NOMO-1 (cell line): ENCODE measurements at regions not wholly inside any gene's neighbourhood (a gene's known extent, or its start where the extent isn't known, plus 50 kb on each side); places are given as distances from the start of the nearest gene placed in this dataset.

Experiments used
- DNase-seq, 2 experiments: peaks; one replicate each; lab custom pipeline; 2025; ENCODE audit not compliant: unreplicated experiment in 2 of 2; lab: John Stamatoyannopoulos, UW

DNA sequence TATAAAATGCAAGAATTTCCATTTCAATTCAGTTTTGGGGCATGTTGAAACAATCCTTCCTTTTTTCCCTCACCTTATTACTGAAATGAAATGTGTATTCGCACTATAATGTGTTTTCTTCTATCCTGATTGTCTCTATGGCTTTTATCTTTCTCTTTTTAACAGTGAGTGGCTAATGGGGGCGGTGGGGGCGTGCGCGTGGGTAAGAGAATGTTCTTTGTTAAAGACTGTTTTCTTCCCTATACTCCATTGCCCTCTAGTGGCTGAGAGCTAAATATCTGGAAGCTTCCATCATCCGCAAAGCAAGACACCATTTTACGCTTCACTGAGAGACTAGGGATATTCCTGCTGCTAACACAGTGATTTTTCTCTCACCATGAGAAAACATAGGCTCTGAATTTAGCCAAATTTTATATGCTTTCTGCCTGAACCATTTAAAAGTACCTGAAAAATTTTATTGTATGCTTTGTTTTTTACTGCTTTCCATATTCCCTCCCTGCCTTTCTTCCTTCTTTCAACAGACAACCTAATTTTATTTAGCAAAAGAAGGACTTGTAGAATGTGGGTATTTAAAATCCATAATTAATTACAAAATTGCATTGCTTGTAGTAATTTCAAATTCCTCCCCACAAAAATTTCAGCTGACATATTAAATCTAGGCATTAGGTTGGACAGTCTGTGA lies 194.0 kb downstream of the GASK1B start:
- peak; percentile 12 to 65 for DNase-seq

DNA sequence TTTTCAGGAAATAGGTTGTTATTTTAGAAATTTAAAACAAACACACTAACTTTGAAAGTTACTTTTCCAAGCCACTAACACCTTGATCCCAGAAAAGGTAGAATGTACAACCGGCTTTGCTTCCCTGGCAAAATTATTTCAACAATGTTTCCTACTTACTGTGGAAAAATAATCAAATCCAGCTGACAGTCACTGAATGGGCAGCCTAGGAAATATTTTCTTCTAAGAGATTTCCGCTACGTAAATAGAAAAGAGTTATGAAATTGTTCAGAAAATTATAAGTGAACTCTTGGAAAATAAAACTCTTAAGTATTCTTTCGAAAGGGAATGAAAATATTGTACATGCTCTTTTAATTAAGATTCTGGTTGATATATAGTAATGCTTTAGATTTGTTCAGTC lies 195.7 kb downstream of the GASK1B start:
- no peak for DNase-seq

DNA sequence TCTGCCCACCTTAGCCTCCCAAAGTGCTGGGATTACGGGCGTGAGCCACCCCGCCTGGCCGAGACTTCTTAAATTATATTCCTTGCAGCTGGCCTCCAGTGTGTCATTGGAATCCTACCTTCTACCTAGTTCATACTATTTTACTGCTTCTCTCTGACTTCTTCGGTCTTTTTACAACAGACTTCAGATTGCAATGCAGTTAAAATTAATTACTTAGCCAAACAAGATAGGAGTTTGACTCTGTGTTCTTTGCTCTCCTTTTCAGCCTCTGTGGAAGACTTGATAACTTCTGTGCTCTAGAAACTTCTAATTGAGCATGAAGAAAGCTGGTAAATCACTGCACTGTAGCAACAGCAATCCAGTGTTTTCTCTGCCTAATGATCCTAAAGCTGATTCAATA lies 199.5 kb downstream of the GASK1B start:
- no peak for DNase-seq

DNA sequence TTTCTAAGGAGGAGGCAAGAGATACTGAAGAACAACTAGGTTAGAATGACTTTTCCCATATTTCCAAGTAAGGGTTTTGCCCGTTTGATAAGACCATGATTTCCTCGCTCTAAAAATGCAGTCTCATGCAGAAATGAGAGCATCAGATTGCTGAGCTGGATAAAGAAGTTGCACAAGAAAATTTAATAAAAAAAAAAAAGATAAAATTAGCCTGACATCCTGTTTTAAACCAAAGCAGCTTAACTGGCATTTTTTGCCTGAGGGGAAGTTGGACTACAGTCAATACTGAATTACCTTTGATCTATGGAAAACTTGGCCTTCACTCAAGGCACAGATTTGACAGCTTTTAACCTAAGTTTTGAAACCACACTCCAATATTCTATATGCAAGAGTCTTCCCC lies 208.4 kb downstream of the GASK1B start:
- DNase-seq = no peak

DNA sequence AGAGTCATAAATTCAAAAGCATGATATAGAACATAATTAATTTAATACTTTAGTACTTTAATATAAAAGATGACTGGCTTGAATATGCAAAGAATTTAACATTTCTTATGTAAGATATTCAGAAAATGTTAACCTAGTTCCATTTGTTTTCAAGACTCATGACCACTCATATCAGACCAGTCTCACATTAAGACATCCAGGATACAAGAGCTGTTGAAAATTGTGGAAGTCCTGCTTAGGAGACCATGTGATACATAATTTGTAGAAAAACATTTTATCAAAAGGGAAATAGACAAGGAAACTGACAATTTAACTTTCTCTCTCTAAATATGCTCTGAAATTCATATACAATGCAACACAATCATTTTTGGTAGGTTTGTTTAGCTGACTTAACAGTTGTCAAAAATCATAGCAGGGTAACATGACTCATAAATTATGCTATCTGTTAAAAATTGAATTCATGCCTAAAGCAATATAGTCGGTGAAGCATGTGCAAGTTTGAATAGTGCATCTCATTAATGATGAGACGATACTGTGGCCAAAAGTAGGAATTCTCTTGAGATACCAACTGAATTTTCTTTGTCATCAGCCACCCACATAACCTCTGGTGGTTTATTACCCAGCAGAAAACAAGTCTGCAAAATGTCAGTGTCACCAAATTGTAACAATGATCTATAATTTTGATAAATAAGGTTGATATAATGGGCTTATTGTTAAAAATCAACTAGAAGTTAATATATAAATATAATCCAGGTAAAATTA lies 211.4 kb downstream of the GASK1B start:
- no peak for DNase-seq

DNA sequence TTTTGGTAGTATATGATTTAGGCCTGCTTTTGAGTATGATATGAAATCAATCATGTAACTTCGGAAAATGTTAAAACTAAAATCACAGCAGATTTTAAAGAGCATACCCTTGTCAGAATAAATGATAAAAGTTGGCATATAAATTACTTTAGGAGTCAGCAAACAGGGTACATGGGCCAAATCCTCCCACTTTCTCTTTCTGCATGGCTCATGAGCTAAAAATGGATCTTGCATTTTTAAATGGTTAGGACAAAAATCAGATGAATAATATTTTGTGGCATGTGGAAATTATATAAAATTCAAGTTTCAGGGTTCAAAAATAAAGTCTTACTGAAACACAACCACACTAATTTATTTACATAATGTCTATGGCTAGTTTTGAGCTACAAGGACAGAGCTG lies 214.9 kb downstream of the GASK1B start:
- no peak for DNase-seq

DNA sequence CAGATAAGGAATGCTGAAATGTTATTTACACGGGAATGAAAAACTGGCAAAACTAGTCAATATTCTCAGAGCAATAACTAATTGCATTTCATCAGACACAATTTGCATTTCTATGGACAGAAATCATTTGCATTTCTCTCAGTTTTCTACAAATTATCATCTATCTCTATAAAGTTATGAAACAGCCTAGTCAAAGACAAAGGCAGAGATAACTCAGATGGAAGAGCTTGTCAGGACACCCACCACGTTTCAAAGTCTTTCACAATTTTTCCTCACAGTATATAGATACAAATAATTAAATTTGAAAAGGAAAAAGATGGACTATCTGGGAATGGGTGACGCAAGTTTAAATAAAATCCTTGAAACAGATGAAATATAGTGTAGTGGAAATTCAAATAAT lies 230.8 kb downstream of the GASK1B start:
- no peak for DNase-seq

DNA sequence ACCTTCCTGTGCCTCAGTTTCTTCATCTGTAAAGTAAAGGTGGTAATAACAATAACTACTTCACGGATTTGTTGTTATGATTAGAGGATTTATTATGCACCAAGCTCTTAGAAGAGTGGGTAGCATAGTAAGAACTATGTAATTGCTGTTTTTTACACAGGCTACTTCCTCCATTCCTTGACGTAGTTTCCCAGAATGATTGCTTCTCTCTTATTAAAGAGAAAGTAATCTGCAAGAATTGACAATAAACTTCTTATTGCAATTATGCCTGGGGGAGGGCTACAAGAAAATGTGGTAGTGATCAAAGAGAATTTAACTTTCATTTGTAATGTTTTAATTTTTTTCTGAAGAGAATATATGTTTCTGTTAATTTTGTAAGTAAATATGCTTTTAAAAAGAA lies 238.7 kb downstream of the GASK1B start:
- no peak for DNase-seq

DNA sequence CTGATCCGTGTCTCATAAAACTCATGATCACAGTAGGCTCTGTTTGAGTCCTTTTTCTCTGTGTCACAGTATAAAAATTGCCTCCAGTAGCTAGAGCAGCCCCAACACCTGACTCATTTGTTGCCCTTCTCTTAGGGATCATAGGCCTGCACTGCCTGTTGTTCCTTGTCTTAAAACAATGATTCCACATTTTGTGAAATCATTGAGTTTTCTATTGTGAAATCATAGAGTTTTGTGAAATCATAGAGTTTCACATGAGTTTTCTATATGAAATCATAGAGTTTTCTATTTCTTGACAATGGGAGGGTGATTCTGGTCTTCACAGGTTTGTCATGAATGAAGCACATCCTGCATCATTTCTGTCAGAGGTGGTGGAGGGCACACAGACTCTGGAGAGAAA lies 239.9 kb downstream of the GASK1B start:
- no peak for DNase-seq

DNA sequence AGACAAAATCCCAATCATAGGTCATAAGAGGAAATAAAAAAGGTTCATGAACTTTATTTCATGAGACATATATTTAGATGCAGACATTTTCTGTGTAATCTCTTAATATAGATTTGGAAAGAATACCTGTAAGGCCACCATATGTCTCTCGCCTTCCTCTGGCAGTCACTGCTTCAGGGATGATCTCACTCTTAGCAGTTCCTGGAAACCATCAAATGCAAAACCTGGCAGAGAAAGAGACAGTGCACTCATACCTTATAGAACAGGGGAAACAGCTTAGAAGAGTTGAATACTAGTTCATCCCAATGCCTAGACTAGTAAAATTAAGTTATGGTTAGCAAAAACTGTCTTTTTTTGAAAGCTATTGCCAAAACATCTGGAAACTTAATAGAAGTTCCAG lies 243.3 kb downstream of the GASK1B start:
- DNase-seq = no peak

DNA sequence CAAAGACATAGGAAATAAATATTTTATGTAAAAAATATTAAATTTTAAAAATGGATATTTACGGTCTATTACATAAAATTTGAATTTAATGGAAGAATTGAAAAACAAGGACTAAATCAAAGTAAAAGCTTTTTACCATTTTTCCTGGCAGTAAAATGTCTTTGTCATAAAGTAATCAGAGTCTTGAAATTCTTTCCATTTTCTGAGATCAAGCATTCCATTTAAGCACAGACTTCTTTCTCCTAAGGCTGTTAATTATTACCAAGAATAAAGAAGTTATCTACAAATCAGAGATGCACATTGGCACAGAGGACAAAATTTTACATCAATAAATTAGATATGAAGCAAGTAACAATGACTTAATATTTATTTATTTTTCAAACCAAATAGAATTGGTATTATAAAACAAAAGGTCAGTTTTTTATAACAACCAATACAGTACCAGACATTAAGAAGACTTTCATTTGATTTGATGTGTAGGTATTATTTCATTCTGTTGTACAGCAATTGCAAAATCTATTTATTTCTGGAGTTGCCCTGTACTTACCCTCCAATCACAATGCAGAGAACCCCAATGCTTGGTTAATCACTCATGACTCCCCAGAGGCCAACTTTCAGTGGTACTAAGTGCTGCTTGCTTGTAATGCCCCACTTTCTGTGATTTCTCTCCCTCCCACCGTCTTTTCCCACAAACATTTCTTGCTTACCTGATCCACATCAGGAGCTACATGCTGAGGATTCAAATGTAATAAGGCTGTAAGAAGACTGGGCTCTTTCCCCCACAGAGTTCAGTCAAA lies 254.6 kb downstream of the GASK1B start:
- no peak for DNase-seq

DNA sequence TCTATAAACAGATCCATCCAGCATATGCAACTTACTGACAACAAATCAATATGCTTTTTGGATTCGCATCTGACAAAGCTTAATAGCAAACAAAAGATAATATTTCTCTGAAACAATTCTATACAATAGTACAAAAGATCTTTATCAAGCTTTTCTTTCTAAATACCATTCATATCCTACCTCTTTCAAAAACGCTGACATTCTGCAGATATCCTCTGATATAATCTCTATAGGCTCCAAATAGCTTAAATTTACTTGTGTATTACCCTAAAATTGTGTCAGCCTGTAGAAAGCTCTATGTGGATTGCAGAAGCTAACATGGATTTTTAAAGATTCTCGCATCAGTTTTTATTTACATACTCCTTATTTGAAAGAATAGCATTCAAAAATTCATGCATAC lies 260.6 kb downstream of the GASK1B start:
- no peak for DNase-seq

DNA sequence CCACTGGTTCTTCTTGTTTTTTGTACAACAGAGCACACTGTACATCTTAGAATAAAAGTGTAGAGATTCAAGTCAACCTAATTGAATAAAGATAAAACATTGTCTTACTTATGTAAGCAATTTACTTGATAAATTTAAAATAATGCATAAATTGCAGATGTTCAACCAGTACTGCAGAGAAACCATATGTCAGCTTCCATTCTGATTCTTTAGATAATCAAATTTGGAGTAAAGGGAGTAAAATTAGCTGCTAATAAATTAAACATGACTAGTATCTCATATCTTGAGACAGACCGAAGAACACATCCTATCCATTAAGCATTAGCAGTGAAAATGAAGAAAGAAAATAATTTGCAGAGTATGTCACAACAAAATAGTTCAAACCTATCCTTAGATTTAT lies 261.2 kb downstream of the GASK1B start:
- DNase-seq = no peak

DNA sequence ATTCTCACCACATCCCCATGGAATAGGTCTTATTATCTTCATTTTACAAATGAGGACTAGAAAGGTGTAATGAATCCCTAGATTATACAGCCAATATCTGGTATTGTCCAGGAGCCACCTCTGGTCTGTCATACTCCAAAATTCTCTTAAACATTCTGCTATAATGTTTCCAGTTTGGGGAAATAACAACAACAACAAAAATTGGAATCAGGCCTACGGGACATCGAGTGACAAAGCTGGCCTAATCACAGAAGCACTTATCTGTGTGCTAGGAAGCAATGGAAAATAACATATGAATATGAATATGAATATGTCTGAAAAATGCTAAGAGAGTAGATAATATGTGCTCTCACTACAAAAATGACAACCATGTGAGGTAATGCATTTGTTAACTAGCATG lies 264.1 kb downstream of the GASK1B start:
- DNase-seq = no peak

DNA sequence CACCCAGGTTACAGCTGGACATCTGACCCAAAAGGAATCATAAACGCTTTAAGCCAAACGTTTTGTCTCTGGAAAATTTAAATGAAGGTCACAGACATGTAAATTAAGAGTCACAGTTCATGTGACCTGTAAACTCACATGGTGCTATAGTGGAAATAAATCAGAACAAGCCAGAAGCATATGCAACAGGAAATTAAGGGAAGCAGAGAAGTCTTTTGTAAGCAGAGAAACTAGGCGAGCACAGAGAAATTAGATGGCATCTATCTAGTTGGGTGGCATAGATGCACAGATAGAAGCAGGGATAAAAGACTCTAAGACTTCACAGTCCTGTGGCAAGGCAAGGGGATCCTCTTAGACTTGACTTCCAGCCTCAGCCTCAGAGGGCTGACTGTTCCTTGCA lies 264.8 kb downstream of the GASK1B start:
- DNase-seq = no peak

DNA sequence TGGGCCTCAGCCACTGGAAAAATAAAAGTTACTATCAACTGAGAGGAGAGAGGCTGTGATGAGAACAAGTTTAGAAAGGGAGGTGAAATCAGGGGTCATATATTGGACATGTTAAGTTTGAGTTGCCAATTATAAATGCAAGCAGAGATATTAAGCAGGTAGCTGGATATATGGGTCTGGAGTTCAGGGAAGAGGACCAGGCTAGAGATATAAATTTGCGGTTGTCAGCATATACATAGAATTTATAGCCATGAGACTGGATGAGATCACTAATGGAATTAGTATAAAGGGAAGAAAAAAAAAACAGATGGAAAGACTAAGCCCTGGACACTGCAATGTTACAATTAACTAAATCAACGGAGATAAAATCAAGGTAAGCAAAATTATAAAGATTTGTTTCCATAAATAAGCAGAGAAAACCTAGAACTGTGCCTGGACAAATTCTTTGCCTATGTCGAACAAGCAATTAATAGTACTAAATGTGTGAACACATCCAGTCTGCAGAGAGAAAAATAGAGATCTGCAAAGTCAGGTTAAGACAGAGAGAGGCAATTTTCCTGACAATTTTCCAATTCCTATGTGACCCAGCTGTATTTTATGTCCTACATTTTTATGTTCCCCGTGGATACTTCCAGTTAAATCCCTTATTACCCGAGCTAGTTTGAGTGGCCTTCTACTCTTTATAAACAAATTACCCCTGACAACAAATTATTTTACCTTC lies 265.4 kb downstream of the GASK1B start:
- no peak for DNase-seq

DNA sequence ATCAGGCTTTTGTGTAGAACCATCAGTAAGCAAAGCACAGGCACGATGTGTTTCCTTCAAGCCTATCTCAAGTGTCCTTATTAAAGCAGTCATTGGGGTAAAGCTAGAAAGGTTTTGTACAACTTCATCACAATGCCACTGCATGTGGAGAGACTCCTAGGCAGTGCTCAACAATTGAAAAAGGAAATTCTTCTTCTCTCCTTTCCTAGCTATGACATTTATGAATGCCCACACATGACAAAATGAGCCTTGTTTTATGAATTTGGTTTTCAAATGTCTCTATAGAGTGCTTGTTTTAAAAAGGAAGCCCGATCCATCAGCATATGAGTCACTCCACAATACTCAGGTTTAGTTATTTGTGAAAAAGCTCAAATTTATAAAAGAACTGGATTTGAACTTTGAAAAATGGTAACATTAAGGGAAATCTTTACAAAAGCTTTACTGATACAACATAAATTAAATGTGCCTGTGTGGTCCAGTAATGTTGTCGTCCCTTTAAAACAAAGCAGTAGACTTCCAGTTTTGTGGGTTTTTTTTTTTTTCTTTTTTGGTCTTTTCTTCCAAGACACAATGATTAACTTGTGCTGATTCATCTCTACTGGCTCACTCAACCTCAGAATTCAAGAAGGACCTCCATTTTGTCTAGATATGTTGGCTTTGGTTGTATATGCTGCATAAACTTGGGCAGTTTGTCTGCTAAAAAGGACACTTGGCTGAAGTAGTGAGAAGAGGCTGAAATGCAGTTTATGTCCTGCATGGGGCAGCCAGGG lies 273.8 kb downstream of the GASK1B start:
- no peak for DNase-seq

DNA sequence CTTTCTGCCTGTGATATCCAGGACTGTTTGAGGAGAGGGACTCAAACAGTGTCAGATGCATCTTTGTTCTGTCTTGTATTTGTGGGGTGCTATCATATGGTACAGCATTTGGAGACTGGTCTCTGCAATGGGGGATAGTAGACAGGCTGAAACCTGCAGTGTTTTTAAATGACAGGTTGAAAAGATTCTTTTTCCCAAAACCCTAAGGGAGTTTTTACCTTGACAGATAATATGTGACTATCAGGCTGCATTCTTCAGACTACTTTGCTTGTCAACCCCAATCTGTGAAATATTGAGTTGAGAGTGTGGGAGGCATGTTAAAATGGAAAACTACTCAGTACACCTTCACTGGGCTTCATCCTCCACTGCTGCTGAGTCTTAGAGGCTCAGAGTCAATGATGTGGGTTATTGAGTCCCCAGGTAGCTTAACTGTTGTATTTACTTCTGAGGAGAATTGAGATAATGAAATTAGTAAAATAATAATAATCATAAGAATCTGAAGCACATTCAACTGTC lies 274.9 kb downstream of the GASK1B start:
- no peak for DNase-seq

DNA sequence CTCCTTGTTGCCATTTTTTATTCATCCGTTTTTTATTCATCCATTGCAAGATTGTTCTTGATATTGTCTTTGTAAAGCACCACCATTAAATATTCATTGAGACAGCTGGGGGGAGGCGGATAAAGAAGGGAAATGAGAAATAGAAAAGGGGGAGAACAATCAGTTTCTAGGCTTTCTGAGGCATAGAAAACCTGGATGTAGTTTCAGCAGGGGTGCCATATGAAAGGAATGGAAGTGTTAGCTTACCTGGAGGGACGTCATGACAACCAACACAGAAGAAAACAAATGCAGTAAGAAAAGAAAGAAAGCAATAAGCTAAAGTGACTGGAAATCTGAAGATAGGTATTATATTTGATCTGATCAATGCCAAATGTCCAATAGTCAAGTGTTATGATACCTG lies 276.1 kb downstream of the GASK1B start:
- DNase-seq = no peak

DNA sequence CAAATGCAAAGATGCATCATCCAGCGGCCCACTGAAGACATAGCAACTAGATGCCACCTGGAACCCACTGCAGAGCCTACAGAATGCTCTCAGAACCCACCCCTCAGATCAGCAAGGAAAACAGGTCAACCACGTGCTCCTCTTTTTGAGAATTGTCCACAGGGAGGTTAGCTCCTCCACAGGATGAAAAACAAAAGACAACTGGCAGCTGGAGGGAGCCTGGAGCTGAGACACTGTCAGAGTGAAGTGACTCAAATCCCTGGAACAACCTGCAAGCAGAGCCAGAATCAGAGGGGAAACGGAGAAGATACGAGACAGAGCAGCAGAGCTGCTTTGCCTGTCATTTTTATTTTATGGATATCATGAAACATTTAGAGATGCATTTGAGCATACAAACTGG lies 277.6 kb downstream of the GASK1B start:
- DNase-seq = no peak
